PC-3 (cell line): ENCODE measurements at regions not wholly inside any gene's neighbourhood (a gene's known extent, or its start where the extent isn't known, plus 50 kb on each side); places are given as distances from the start of the nearest gene placed in this dataset.

ENCODE experiments used
- CTCF ChIP-seq: fragments of 300-600 bp; sonication (generic); conservative IDR thresholded peaks from 2 replicates; pipeline ENCODE4 v1.5.1; 2017; ENCODE audit warnings: antibody characterized with exemption, low read depth, mild to moderate bottlenecking, low read length
- EZH2 ChIP-seq: fragments of 300-600 bp; sonication (generic); IDR thresholded peaks from one replicate; pipeline ENCODE4 v1.6.1; 2017; ENCODE audit warnings: antibody characterized with exemption, mild to moderate bottlenecking, low read length; ENCODE audit not compliant: unreplicated experiment

- no peak for TF ChIP-seq CTCF
- no peak for TF ChIP-seq EZH2
These were observed 109.5 kb upstream of the TEX13C start for GRCh38 chrX:125210146-125210545.
